Omental fat pad (tissue), 3 donors: ENCODE measurements at regions not wholly inside any gene's neighbourhood (a gene's known extent, or its start where the extent isn't known, plus 50 kb on each side); places are given as distances from the start of the nearest gene placed in this dataset.

ENCODE experiments used
- ATAC-seq: fragments of 150-250 bp; one replicate; pipeline ENCODE4 v1.9.1; 2016; ENCODE audit warnings: mild to moderate bottlenecking, moderate library complexity; ENCODE audit not compliant: low FRiP score
- DNase-seq: peaks from one replicate; pipeline ENCODE4 v3.0.0-alpha.2; 2019; ENCODE audit warnings: low spot score
- CTCF ChIP-seq, 3 donors: fragments of 450-650 bp; IDR thresholded peaks; one replicate each; pipeline ENCODE4 v1.5.1; 2016 to 2017; ENCODE audit warnings: antibody characterized with exemption in 3 of 3, mild to moderate bottlenecking in 3 of 3, moderate library complexity in 2 of 3

GRCh38 chr6:106731843-106732160, 102.4 kb downstream of the QRSL1 start:
- no peak for TF ChIP-seq CTCF (IDR thresholded peaks at IDR 0.05)
- ATAC-seq (no peak), DNase-seq (no peak)

GRCh38 chr6:106731144-106731842, 101.9 kb downstream of the QRSL1 start:
- TF ChIP-seq CTCF (IDR thresholded peaks at IDR 0.05): no peak
- no peak for DNase-seq
- no peak for ATAC-seq

GRCh38 chr6:106730718-106731117, 101.3 kb downstream of the QRSL1 start:
- ATAC-seq (no peak), DNase-seq (no peak)
- TF ChIP-seq CTCF (IDR thresholded peaks at IDR 0.05): no peak

- no peak for TF ChIP-seq CTCF (IDR thresholded peaks at IDR 0.05)
- ATAC-seq: no peak
- DNase-seq: no peak
Observed at GRCh38 chr6:106730264-106730663, 100.9 kb downstream of the QRSL1 start.

- no peak for ATAC-seq
- no peak for TF ChIP-seq CTCF (IDR thresholded peaks at IDR 0.05)
Observed at GRCh38 chr6:106729841-106730240, 100.5 kb downstream of the QRSL1 start.

GRCh38 chr6:106728296-106728870, 99.0 kb downstream of the QRSL1 start:
- no peak for DNase-seq
- ATAC-seq: no peak
- no peak for TF ChIP-seq CTCF (IDR thresholded peaks at IDR 0.05)

More at GRCh38 chr6:106729841-106730240, 100.5 kb downstream of the QRSL1 start:
- DNase-seq: no peak

GRCh38 chr6:106727480-106728149, 98.2 kb downstream of the QRSL1 start:
- no peak for ATAC-seq
- TF ChIP-seq CTCF (IDR thresholded peaks at IDR 0.05): no peak
- DNase-seq: no peak
